NCI-H1417 treated with DMSO at 0.1 percent for 48 hours (cell line): ENCODE measurements at regions not wholly inside any gene's neighbourhood (a gene's known extent, or its start where the extent isn't known, plus 50 kb on each side); places are given as distances from the start of the nearest gene placed in this dataset.
"Not testable (repeated sequence)": the region's sequence is repeated elsewhere in the genome, so short reads cannot be mapped to it uniquely, and the experiment has no call there.

Experiments
- DNase-seq: peaks from one replicate; lab custom pipeline; 2025; lab: John Stamatoyannopoulos, UW

DNA sequence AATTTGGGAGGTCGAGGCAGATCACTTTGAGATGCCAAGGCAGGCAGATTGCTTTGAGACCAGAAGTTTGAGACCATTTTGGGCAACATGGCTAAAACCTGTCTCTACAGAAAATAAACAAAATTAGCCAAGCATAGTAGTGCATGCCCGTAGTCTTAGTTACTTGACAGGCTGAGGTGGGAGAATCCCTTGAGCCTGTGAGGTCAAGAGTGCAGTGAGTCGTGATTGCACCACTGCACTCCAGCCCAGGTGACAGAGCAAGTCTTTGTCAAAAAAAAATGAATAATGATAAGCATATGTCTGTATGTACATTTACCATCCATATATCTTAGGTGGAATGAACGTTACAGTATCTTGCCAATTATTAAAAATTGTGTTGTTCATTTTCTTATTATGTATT is 2447.7 kb downstream of the PCDH9 start:
- DNase-seq, result no peak

DNA sequence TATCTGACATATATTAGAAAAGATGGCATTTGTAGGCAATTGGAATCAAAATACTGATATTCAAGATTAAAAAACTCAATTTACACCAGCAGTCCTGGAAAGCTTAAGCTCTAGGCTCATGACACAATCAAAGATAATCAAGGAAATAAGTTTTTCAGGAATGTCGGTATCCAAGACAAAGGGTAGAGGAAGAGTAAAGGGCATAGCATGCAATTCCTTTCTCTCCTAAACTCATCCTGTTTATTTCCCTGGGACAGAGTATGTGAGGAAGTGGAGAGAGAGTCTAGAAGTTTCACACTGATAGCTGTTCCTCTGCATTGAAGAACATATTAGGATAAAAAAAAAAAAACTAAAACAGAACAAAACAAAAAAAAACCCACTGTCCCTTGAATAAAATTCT is 2452.1 kb downstream of the PCDH9 start:
- DNase-seq, result no peak

DNA sequence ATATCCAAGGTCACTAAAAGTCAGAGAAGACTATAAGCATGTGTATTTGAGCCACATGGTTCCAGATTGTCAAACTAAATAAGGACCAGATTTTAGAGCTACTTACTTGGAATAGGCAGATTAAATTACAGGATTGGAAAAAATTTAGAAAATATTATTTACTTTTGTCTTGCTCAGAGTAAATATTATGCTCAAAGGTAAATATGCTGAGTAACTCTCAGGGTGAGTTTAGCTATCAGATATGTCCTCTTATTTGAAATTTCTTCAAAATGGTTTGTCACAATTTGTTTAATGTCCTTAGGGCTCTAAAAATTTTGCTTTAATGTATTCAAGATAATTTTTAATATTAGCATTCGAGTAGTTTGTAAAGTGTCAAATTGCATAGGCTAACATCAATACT is 2455.2 kb downstream of the PCDH9 start:
- DNase-seq, result no peak

DNA sequence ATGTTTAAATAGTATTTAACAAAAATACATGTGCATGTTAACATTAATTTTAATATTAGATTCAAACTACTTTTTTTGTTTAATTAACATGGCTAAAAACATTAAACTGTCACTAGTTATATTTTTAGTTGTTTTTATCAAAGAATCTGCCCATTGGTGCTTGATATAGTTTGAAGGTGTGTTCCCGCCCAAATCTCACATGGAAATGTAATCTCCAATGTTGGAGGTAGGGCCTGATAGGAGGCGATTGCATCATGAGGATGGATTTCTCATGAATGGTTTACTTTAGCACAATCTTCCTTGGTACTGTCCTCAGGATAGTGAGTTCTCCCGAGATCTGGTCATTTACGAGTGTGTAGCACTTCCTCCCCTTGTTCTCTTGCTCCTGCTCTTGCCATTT is 2459.4 kb downstream of the PCDH9 start:
- DNase-seq, result no peak

DNA sequence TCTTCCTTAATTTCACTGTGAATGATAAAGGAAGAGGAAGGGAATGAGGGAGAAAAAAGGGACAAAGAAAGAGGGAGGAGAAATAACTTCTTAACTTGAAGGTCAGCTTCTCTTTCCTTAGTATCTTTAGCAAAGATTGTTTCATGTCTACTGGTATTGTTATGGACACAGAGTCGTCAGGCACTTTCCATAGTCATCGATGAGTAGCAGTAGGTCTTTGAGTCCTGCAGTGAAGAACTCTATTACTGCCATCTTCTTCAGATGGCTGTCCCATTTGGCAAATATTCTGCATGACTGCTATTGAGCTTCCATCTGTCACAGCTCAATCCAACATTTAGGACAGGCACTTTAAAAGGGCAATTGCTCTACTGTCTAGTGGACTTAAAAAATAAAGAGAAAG is 2463.1 kb downstream of the PCDH9 start:
- no peak for DNase-seq

DNA sequence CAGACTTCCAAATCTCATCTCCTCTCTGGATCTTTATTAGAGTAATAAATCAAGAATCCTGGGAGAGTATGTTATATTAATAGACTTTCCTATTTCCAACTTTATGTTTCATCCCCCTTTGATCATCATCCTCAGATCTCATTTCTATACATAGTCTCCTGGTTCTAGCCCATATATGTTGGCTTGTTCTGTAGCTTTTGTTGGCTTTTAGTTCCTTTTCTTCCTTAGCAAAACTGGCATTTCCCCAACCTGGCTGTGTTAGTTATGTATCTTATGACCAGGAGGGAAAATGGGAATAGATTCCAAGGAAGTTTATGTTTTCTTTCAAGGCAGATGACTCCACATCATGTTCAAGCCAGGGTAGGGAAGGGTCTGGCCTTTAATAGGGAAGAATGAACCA is 2464.5 kb downstream of the PCDH9 start:
- no peak for DNase-seq

DNA sequence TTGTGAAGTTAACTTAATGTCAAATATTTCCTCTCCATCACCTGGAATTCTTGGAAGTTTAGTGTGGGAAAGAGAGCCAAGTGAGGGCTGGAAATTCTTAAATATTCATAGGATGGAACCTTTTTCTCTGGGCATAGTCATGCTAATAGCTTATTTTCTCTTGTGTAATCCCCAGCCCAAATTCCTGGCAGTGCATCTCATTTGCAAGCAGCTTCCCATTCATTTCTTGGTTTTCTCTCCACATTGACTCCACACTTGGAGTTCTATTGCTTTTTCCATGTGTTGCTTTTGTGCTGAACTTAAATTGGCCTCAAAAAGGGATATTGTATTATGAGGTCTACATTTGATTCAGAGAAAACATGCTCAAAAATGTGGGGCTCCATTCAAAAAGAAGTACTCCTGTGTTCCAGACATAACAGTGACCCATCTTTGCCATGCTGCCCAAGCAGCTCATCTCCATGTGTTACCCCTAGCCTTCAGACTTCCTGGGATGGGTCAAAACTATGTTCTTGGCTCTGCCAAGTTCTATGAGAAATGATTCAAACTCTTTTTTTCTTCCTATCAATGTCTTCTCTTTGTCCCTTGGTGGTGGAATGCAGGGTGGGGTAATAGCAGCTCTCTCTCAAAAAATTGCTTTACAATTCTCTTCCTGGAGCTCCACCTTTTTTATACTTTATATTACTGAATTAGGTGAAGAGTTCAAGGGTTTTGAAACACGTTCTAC is 2471.5 kb downstream of the PCDH9 start:
- DNase-seq, result no peak

DNA sequence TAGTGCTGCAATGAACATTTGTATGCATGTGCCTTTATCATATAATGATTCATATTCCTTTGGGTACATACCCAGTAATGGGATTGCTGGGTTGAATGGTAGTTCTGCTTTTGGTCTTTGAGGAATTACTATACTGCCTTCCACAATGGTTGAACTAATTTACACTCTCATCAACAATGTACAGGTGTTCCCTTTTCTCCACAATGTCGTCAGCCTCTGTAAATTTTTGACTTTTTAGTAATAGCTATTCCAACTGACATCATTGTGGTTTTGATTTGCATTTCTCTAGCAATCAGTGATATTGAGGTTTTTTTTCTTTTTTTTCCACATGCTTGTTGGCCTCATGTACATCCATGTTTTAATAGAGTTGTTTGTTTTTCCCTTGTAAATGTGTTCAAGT is 2473.5 kb downstream of the PCDH9 start:
- DNase-seq, result no peak

DNA sequence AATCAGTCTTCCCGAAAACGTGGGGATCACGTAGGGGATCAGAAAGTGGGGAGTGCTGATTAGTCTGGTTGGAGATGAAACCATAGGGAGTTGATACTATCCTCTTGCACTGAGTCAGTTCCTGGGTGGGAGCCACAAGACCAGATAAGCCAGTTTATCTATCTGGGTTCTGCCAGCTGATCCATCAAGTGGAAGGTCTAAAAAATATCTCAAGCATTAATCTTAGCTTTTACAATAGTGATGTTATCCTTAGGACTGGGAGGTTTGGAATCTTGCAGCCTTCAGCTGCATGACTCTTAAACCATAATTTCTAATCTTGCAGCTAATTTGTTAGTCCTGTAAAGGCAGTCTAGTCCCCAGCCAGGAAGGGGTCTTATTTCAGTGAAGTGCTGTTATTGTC is 2474.2 kb downstream of the PCDH9 start:
- no peak for DNase-seq

DNA sequence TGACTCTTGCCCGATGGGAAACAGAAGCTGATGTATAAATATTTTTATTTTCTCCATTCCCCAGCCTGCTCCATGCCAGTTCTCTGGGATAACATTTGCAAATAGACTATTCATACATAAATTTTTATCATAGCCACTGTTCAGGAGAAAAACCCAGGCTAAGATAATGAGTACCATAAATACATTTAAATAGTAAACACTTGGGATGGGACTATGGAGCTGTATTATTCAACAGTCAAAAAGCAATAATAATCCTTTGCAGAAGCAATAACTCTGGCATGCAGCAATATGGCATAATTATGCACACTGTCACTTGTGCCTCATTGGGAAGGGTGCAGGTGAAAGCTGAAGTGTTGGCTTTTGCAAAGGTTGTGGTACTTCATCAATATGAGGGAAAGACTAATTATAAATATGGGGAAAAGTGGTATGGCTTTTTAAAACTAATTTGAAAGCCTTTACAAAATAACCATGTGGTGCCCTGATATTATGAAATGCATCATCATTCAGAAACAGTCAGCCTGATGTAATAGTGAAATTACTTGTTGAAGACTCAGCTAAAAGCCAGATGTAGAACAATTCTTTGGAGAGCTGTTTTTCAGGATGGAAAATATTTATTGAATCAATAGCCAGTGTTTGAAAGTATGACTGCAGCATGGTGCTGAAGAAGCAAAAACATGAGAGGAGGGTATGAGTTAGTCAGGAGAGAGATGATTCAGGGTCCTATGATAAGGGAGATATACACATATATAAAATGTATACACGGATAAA is 2476.7 kb downstream of the PCDH9 start:
- DNase-seq, result no peak

DNA sequence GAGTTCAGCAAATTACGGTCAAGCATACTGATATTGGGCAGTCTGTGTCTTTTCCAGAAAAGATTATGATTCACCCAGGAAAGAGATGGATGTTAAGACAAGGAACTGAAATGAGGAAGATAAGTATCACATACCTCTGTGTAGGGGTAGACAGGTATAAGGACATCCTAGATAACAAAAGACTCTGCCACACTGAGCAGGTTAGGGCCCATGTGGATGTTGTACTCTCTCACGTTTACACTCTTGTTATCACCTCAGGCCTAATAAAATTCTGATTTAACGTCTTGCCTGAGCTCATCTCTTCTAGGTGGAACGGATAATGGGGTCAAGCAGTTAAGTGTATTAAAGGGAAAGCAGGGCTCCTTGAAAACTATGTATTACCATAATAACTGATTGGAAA is 2480.8 kb downstream of the PCDH9 start:
- DNase-seq, result no peak

DNA sequence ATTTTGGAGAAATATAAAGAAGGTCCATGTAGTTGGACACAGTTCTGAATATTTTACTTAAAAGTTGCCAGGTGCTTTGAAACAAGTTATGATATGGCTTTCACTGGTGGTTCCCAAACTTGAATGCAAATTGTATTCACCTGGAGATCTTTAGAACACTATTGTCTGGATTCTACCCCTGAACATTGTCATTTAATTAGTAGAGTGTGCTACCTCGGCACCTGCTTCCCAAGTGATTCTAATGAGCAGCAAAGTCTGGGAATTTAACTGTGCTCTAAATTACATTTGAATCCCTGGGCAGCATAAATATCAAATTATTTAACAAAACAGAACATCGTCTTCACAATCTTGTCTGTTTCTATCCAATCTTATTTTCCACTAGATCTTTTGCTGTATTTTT is 2483.3 kb downstream of the PCDH9 start:
- no peak for DNase-seq

DNA sequence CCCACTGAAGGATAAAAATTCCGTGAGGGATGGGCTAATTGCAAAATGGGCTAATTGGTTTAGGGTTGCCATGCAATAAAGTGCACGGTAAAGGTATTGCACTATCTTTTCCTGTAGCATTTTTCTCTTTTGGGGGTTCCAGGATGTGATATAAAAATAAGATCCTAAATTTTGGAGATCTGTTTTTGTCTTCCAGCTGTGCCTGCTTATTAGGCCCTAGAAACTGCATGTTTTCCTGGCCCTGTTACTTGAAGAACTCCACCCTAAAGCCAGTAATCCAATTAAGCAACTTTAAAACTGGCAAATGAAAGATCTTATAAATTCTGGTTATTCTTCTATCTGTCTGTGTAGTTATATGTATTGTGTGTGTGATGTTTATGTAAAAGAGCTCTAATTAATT is 2489.6 kb downstream of the PCDH9 start:
- DNase-seq, result no peak

DNA sequence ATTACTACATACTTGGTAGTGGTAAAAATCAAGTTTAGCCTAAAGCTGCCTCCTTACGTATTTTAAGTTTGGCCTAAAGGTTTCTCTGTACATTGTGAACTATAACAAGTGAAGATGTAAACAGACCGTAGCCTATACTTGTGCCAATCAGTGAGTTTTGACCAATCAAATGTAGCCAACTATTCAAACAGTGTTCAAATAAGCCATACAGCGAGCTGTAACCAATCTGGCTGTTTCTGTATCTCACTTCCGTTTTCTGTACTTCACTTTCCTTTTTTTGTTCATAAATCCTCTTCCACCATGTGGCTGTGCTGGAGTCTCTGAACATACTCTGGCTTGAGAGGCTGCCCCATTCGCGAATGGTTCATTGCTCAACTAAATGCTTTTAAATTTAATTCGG is 2504.6 kb downstream of the PCDH9 start:
- no peak for DNase-seq

DNA sequence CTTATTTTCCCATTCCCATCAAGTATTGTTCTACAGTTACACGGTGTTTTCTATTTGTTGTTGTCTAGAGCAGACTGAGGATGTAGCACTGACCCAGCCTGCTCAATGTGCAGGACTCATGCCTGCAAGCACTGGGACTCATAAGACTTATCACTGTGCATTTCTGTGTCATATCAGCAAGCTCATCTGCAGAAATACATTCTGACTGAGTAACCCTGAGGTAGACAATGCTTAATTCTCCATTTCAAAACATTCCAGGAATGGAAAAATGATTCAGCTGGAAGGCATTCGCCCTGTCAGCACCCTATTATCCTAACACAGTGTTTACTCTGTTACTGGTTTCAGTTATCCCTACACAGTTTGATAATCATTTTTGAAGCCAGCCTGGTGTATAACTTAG is 2506.4 kb downstream of the PCDH9 start:
- DNase-seq, result no peak

DNA sequence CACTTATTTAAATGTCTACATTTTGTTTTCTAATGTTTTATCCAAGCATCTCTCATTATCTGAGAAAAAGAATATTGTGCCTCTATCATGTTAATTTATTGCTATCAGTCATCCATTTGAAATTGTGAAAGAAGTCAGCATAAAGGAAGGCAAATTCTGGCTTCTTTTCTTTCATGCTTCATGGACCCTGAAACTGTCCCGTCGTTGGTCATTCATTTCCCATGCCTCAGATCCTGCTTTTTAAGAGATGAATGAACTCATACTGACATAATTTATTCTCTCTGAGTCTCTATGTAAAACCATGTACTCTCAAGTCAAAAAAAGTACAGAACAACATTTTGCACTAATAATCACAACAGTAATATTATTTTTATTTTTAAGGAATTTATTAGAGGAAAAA is 2512.0 kb downstream of the PCDH9 start:
- no peak for DNase-seq

DNA sequence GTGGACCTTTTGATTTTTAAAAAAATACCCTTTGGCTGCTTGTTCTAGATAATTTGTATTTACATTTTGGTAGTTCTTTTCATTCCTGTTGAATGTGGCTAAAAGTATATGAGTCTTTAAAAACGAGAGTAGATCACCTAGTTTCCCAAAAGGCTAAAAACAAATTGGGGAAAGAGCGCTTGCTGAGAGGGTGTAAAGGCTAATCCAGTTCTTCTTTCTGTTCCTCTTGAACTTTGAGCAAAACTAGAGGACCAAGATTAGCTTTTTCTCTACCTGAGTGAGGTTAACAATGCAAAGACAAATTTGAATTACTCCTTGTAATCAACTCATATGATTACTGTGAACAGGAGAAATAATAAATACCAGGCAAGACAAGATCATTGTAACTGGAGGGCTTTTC is 2513.2 kb downstream of the PCDH9 start:
- DNase-seq, result no peak

DNA sequence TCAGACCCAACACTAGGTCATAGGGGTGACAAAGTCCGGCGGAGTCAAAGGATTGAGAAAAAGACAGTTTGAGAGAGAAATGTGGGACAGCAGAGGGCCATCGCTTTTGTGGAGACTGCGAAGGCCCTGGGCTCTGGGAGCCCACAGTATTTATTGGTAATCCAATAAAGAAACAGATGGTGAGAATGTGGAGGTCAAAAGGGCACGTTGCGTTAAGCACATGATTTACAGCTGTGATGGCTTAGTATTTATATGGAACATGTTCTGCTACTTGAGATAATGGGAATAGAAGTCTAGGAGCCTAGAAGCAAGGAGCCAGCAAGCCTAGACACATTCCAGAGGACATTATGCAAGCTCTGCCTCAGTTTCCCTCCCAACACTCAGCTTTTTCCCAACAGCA is 2521.1 kb downstream of the PCDH9 start:
- no peak for DNase-seq

DNA sequence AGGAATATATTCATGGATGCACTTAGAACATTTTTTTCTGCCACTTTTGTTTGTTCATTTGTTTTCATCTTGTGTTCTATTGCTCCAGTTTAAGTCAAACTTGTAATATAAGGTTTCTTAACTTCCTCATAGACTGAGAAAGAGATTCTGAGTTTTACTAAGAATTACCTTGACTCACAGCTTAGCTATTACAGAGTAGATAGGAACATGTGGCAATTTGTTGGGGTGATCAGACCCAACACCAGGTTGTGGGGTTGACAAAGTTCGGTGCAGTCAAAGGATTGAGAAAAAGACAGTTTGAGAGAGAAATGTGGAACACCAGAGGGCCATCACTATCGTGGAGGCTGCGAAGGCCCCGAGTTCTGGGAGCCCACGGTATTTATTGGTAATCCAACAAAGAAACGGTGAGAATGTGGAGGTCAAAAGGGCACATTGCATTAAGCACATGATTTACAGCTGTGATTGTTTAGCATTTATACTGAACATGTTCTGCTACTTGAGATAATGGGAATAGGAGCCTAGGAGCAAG is 2526.0 kb downstream of the PCDH9 start:
- no peak for DNase-seq

DNA sequence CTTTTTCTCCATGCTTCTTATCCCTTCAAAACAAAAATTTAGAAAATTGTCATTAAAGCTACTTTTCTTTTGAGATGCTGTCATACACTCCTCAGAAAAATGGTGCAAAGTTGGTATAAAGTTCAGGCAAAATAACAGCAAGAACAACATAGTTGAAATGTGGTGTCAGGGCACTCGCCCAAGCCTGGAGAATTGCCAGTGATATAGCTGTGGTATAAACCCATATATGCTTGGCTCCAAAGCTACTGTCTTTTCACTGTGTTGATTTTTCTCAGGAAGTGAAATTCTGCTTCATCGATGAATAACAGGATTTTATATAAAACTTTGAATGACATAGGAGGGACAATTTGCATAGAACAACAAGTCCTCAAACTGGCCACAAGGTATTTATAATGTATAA is 2532.9 kb downstream of the PCDH9 start:
- no peak for DNase-seq

DNA sequence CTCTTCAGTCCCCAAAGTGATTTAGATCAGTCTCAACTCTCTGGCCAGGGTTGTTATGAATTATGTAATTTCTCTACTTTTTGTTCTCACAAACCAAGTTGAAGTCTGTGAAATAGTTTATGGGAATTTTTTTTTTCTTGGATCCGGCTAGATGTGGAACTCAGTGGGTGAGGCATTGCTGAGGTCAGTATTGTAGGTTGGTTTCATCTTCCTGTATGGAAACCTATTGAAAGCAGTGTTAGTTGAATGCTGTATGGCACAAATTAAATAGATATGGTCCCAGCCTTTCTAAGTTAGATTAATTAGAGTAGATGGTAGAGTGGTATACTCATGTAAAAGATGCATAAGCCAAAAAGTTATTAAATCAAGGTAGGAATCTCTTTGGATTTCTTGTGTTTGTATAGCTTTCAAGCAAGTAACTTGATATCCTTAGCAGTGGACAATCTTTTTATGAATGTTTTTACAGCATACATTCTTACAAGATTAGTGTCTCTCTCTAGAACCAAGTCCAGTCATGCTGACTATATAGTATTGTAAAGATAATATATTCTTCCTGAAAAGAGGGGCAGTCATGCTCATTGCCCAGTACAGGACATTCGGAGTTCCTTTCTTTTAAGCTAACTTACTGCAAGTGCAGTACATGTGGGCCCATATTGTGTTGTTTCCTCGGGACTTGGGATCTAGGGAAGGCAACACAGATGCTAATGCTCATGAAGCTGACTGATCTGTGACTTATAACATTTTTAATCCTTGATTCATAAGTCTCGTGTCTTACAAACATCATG is 2541.1 kb downstream of the PCDH9 start:
- no peak for DNase-seq

DNA sequence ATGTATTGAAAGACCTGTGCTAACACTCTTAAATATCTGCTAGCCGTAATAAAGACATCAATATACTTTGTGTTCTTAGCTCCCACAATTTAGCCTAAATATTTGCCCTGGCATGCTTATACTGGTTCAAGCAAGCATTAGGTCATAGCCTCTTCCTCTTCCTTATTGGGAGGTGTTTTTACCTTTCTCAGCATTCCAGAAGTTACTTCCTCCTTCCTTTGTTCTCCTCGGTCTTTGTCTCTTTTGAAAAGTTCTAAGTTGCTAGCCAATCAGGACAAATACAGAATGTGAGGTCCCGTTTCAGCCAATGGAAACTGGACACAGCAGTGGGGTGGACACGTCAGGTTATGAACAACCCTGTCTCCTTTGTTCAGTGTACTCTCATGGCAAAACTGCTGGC is 2543.6 kb downstream of the PCDH9 start:
- DNase-seq, result not testable (repeated sequence)
